A204.1 (cell line): ENCODE measurements at regions not wholly inside any gene's neighbourhood (a gene's known extent, or its start where the extent isn't known, plus 50 kb on each side); places are given as distances from the start of the nearest gene placed in this dataset.

Experiments used
- FAIRE-seq: peaks from 2 replicates; lab custom pipeline; 2012; peaks lifted over from hg19 to GRCh38; lab: Jason Lieb, UNC

- FAIRE-seq = no peak
These were observed 319.3 kb upstream of the UBE2E3 start for GRCh38 chr2:180660881-180661685.

- FAIRE-seq = no peak
These were observed 320.2 kb upstream of the UBE2E3 start for GRCh38 chr2:180660207-180660606.

GRCh38 chr2:180657054-180657453 lies 323.4 kb upstream of the UBE2E3 start:
- no peak for FAIRE-seq

GRCh38 chr2:180656455-180656847 lies 324.0 kb upstream of the UBE2E3 start:
- no peak for FAIRE-seq

GRCh38 chr2:180655842-180656454 lies 324.5 kb upstream of the UBE2E3 start:
- no peak for FAIRE-seq

- no peak for FAIRE-seq
These were observed 325.0 kb upstream of the UBE2E3 start for GRCh38 chr2:180655393-180655792.

- no peak for FAIRE-seq
These were observed 326.9 kb upstream of the UBE2E3 start for GRCh38 chr2:180653481-180653880.

- FAIRE-seq = no peak
These were observed 327.6 kb upstream of the UBE2E3 start for GRCh38 chr2:180652794-180653193.

- FAIRE-seq = no peak
These were observed 328.8 kb upstream of the UBE2E3 start for GRCh38 chr2:180651596-180651995.

GRCh38 chr2:180647621-180648020 lies 332.8 kb upstream of the UBE2E3 start:
- no peak for FAIRE-seq

- no peak for FAIRE-seq
These were observed 333.2 kb upstream of the UBE2E3 start for GRCh38 chr2:180647221-180647620.

GRCh38 chr2:180646756-180647155 lies 333.6 kb upstream of the UBE2E3 start:
- FAIRE-seq = no peak

GRCh38 chr2:180644709-180645108 lies 335.7 kb upstream of the UBE2E3 start:
- FAIRE-seq = no peak

GRCh38 chr2:180630756-180631155 lies 349.6 kb upstream of the UBE2E3 start:
- FAIRE-seq = no peak

GRCh38 chr2:180625006-180625844 lies 355.2 kb upstream of the UBE2E3 start:
- no peak for FAIRE-seq

GRCh38 chr2:180621941-180622918 lies 358.2 kb upstream of the UBE2E3 start:
- FAIRE-seq = no peak

- no peak for FAIRE-seq
These were observed 359.0 kb upstream of the UBE2E3 start for GRCh38 chr2:180621366-180621765.

- no peak for FAIRE-seq
These were observed 361.8 kb upstream of the UBE2E3 start for GRCh38 chr2:180618570-180618969.

GRCh38 chr2:180614776-180615175 lies 365.6 kb upstream of the UBE2E3 start:
- no peak for FAIRE-seq

GRCh38 chr2:180609626-180610340 lies 370.6 kb upstream of the UBE2E3 start:
- FAIRE-seq = no peak

- no peak for FAIRE-seq
These were observed 372.8 kb upstream of the UBE2E3 start for GRCh38 chr2:180607514-180608049.
